ENCODE measurements at regions not wholly inside any gene's neighbourhood (a gene's known extent, or its start where the extent isn't known, plus 50 kb on each side); places are given as distances from the start of the nearest gene placed in this dataset.

GRCh38 chr11:112658431-112658878 is 302.8 kb upstream of the NCAM1 start:
- TF ChIP-seq CTCF (IDR thresholded peaks at IDR 0.05) (no peak), POLR2A (IDR thresholded peaks at IDR 0.05) (no peak)

All from testis (tissue), 2 donors.